Osteoblast (primary cell): ENCODE measurements at regions not wholly inside any gene's neighbourhood (a gene's known extent, or its start where the extent isn't known, plus 50 kb on each side); places are given as distances from the start of the nearest gene placed in this dataset.

Experiments
- DNase-seq: peaks from one replicate; pipeline ENCODE4 v3.0.0; 2011; ENCODE audit warnings: low spot score, mixed read lengths; ENCODE audit not compliant: insufficient read length; ENCODE audit errors: missing footprints
- H2AFZ ChIP-seq: 2 replicates; pipeline ENCODE4 v1.6.0; 2011; ENCODE audit warnings: mild to moderate bottlenecking, low read length
- H3K27ac ChIP-seq: 2 replicates; pipeline ENCODE4 v1.5.1; 2011; ENCODE audit warnings: mild to moderate bottlenecking, low read depth, low read length, moderate library complexity
- H3K27me3 ChIP-seq: 2 replicates; pipeline ENCODE4 v1.6.0; 2012; ENCODE audit warnings: mild to moderate bottlenecking, control low read depth, inconsistent platforms, low read length, moderate library complexity; ENCODE audit not compliant: insufficient read depth
- H3K36me3 ChIP-seq: 2 replicates; pipeline ENCODE4 v1.5.1; 2011; ENCODE audit warnings: mild to moderate bottlenecking, low read length, control low read depth, moderate library complexity; ENCODE audit not compliant: insufficient read depth
- H3K4me1 ChIP-seq: 2 replicates; pipeline ENCODE4 v1.5.1; 2011; ENCODE audit warnings: mild to moderate bottlenecking, low read length, control low read depth, moderate library complexity; ENCODE audit not compliant: insufficient read depth
- H3K4me2 ChIP-seq: 2 replicates; pipeline ENCODE4 v1.6.0; 2011; ENCODE audit warnings: mild to moderate bottlenecking, low read length; ENCODE audit not compliant: insufficient read depth
- H3K4me3 ChIP-seq: fragments of 200-600 bp; sonication (generic); 3 replicates; pipeline ENCODE4 v1.5.1; 2012; ENCODE audit warnings: mild to moderate bottlenecking, low read length, inconsistent platforms; ENCODE audit not compliant: insufficient read depth
- H3K79me2 ChIP-seq: 2 replicates; pipeline ENCODE4 v1.6.0; 2012; ENCODE audit warnings: mild to moderate bottlenecking, low read length, control low read depth, inconsistent platforms; ENCODE audit not compliant: insufficient read depth
- H3K9me3 ChIP-seq: 2 replicates; pipeline ENCODE4 v1.5.1; 2011; ENCODE audit warnings: low read depth, low read length, control low read depth
- H4K20me1 ChIP-seq: 2 replicates; pipeline ENCODE4 v1.6.0; 2012; ENCODE audit warnings: mild to moderate bottlenecking, low read length, control low read depth; ENCODE audit not compliant: insufficient read depth
- CTCF ChIP-seq: IDR thresholded peaks from 2 replicates; pipeline ENCODE4 v1.5.1; 2011; ENCODE audit warnings: mild to moderate bottlenecking, low read depth, low read length, moderate library complexity; ENCODE audit errors: extremely low read depth

- no peaks in the 10 kb centered on the region for H3K27me3 ChIP-seq
- H3K4me3 ChIP-seq: no peak overlapping the region
- DNase-seq: no peak
- no peak for TF ChIP-seq CTCF
- H3K9me3 ChIP-seq: no peaks in the 10 kb centered on the region
- H3K36me3 ChIP-seq: no peaks in the 10 kb centered on the region
- H3K79me2 ChIP-seq: no peaks in the 10 kb centered on the region
- no peaks in the 10 kb centered on the region for H4K20me1 ChIP-seq
- H3K27ac ChIP-seq: no peak overlapping the region
- no peaks in the 10 kb centered on the region for H3K4me1 ChIP-seq
- no peak overlapping the region for H2AFZ ChIP-seq
- H3K4me2 ChIP-seq: no peak overlapping the region
Observed at GRCh38 chr2:381181-381580, 93.3 kb upstream of the ALKAL2 start.

- Histone ChIP-seq H4K20me1 (no peaks in the 10 kb centered on the region), H3K79me2 (no peaks in the 10 kb centered on the region), H3K9me3 (no peaks in the 10 kb centered on the region), H2AFZ (no peak overlapping the region), H3K4me3 (no peak overlapping the region), H3K27me3 (no peaks in the 10 kb centered on the region), H3K27ac (no peak overlapping the region), H3K4me1 (no peaks in the 10 kb centered on the region), H3K36me3 (no peaks in the 10 kb centered on the region), H3K4me2 (no peak overlapping the region)
- no peak for DNase-seq
- no peak for TF ChIP-seq CTCF
Observed at GRCh38 chr2:380772-381171, 92.9 kb upstream of the ALKAL2 start.

- Histone ChIP-seq H3K27ac (no peak overlapping the region), H3K79me2 (no peaks in the 10 kb centered on the region), H3K4me1 (no peaks in the 10 kb centered on the region), H3K36me3 (no peaks in the 10 kb centered on the region), H3K4me3 (no peak overlapping the region), H3K4me2 (no peak overlapping the region), H3K27me3 (no peaks in the 10 kb centered on the region), H4K20me1 (no peaks in the 10 kb centered on the region), H3K9me3 (no peaks in the 10 kb centered on the region), H2AFZ (no peak overlapping the region)
- no peak for TF ChIP-seq CTCF
- DNase-seq: no peak
Observed at GRCh38 chr2:380221-380620, 92.3 kb upstream of the ALKAL2 start.

GRCh38 chr2:379778-380177 lies 91.9 kb upstream of the ALKAL2 start:
- no peaks in the 10 kb centered on the region for H3K4me1 ChIP-seq
- no peaks in the 10 kb centered on the region for H4K20me1 ChIP-seq
- H3K4me3 ChIP-seq: no peak overlapping the region
- H3K36me3 ChIP-seq: no peaks in the 10 kb centered on the region
- no peaks in the 10 kb centered on the region for H3K27me3 ChIP-seq
- TF ChIP-seq CTCF: no peak
- no peaks in the 10 kb centered on the region for H3K79me2 ChIP-seq
- H3K4me2 ChIP-seq: no peak overlapping the region
- H3K9me3 ChIP-seq: no peaks in the 10 kb centered on the region
- no peak for DNase-seq
- H2AFZ ChIP-seq: no peak overlapping the region
- no peak overlapping the region for H3K27ac ChIP-seq
